ENCODE measurements at regions not wholly inside any gene's neighbourhood (a gene's known extent, or its start where the extent isn't known, plus 50 kb on each side); places are given as distances from the start of the nearest gene placed in this dataset.

DNA sequence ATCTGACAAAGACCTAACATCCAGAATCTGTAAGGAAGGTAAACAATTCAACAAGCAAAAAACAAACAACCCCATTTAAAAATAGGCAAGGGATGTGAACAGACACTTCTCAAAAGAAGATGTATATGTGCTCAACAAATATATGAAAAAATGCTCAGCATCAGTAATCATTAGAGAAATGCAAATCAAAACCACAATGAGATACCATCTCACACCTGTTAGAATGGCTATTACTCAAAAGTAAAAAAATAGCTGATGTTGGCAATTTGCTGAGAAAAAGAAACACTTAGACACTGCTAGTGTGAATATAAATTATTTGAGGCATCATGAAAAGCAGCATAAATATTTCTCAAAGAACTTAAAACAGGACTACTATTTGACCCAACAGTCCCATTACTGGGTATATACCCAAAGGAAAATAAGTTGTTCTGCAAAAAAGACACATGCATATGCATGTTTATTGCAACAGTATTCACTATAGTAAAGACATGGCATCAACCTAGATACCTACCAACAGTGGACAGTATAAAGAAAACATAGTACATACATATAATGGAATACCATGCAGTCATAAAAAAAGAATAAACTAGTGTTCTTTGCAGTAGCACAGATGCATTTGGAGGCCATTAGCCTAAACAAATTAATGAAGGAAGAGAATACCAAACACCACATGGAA is 980.1 kb downstream of the KCNMA1 start:
- TF ChIP-seq, protein P1, sequence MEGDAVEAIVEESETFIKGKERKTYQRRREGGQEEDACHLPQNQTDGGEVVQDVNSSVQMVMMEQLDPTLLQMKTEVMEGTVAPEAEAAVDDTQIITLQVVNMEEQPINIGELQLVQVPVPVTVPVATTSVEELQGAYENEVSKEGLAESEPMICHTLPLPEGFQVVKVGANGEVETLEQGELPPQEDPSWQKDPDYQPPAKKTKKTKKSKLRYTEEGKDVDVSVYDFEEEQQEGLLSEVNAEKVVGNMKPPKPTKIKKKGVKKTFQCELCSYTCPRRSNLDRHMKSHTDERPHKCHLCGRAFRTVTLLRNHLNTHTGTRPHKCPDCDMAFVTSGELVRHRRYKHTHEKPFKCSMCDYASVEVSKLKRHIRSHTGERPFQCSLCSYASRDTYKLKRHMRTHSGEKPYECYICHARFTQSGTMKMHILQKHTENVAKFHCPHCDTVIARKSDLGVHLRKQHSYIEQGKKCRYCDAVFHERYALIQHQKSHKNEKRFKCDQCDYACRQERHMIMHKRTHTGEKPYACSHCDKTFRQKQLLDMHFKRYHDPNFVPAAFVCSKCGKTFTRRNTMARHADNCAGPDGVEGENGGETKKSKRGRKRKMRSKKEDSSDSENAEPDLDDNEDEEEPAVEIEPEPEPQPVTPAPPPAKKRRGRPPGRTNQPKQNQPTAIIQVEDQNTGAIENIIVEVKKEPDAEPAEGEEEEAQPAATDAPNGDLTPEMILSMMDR (conservative IDR thresholded peaks at IDR 0.05; ENCODE audit: low read depth, low read length) = no peak
- TF ChIP-seq RFX5 (IDR thresholded peaks at IDR 0.05; ENCODE audit: low read depth, low read length) = no peak
- no peak for TF ChIP-seq POLR2A (IDR thresholded peaks at IDR 0.05; ENCODE audit: low read depth, low read length)
